Fibroblast of peridontal ligament (primary cell): ENCODE measurements at regions not wholly inside any gene's neighbourhood (a gene's known extent, or its start where the extent isn't known, plus 50 kb on each side); places are given as distances from the start of the nearest gene placed in this dataset.
"Not testable (repeated sequence)": the region's sequence is repeated elsewhere in the genome, so short reads cannot be mapped to it uniquely, and the experiment has no call there.

Experiments
- DNase-seq: peaks from one replicate; pipeline ENCODE4 v3.0.0-alpha.2; 2010; ENCODE audit errors: extremely low read depth

DNA sequence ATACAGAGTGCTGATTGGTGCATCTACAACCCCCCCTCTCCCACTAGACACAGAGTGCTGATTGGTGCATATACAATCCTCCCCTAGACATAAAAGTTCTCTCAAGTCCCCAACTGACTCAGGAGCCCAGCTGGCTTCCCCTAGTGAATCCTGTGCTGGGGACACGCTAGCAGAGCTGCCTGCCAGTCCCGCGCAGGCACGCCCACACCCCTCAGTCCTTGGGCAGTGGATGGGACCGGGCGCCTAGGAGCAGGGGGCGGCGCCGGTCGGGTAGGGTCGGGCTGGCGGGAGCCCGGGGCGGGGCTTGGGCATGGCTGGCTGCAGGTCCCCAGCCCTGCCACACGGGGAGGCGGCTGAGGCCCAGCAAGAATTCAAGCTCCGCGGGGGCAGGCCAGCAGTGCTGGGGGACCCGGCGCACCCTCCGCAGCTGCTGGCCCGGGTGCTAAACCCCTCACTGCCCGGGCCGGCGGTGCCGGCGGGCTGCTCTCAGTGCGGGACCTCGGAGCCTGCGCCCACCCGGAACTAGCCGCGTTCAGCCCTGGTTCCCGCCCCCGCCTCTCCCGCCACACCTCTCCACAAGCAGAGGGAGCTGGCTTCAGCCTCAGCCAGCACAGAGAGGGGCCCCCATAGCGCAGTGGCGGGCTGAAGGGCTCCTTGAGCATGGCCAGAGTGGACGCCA is 64.3 kb upstream of the DDHD1 start:
- DNase-seq: peak; percentile 49

DNA sequence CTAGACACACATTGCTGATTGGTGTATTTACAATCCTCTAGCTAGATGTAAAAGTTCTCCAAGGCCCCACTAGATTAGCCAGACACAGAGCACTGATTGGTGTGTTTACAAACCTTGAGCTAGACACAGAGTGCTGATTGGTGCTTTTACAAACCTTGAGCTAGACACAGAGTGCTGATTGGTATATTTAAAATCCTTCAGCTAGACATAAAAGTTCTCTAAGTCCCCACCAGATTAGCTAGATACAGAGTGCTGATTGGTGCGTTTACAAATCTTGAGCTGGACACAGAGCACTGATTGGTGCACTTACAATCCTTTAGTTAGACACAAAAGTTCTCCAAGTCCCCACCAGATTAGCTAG is 63.8 kb upstream of the DDHD1 start:
- DNase-seq: not testable (repeated sequence)

DNA sequence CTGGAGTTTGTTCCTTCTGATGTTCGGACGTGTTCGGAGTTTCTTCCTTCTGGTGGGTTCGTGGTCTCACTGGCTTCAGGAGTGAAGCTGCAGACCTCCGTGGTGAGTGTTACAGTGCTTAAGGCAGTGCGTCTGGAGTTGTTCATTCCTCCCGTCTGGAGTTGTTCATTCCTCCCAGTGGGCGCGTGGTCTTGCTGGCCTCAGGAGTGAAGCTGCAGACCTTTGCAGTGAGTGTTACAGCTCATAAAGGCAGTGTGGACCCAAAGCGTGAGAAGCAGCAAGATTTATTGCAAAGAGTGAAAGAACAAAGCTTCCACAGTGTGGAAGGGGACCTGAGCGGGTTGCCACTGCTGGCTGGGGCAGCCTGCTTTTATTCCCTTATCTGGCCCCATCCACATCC is 63.4 kb upstream of the DDHD1 start:
- DNase-seq: not testable (repeated sequence)

GRCh38 chr14:53215101-53215500 is 62.0 kb upstream of the DDHD1 start:
- no peak for DNase-seq

DNA sequence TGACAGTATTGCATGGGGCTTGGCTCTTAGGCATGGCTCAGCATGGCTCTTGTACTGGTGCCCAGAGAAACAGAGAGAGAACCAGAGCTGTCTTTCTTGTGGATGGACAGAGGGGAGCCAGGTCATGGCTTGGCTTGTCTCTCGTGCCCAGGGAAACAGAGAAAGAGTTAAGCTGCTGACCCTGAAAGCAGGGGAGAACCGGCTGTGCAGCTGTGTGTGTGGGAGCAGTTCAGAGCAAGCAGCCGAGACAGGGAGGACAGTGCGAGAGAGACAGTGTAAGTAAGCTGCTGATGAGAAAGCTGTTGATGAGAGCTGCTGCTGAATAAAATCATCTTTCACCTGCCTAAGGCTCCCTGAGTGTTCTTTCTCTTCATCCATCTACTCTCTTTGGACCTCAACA is 61.3 kb upstream of the DDHD1 start:
- no peak for DNase-seq

- DNase-seq: no peak
Observed at GRCh38 chr14:53213761-53214160, 60.6 kb upstream of the DDHD1 start.

DNA sequence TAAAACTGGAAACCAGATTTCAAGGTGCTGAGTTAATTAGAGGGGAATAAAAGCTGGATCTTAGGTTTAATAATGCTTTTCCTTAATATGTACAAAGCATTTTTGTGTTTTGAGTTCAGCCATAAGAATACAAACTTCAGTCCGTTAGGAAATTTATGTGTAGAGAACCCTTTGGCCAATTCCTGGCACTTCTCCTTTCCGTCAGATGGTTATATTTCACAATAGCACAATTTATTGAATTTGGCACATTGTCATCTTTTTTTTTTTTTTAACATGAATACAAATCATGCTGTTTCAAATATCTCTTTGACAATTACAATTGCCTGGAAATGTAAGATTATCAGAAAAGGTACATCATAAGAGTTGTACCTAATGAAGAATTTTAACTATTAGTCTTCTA is 56.2 kb upstream of the DDHD1 start:
- peak; percentile 25 for DNase-seq
